ENCODE measurements at regions not wholly inside any gene's neighbourhood (a gene's known extent, or its start where the extent isn't known, plus 50 kb on each side); places are given as distances from the start of the nearest gene placed in this dataset.

- Histone ChIP-seq H3K9ac (ENCODE audit: low read length) (no peak overlapping the region), H3K27ac (ENCODE audit: low read depth, low read length) (no peak overlapping the region), H3K36me3 (ENCODE audit: control insufficient read depth, insufficient read depth, low read length) (no peaks in the 10 kb centered on the region), H3K9me3 (ENCODE audit: control insufficient read depth, insufficient read depth, low read depth, low read length) (no peaks in the 10 kb centered on the region), H3K27me3 (ENCODE audit: control insufficient read depth, insufficient read depth, low read length) (no peaks in the 10 kb centered on the region), H3K4me1 (ENCODE audit: control insufficient read depth, insufficient read depth, low read length) (peaks cover 7% of the 10 kb centered on the region), H3K4me3 (ENCODE audit: low read depth, low read length) (no peak overlapping the region)
These were observed 800.0 kb upstream of the LUZP2 start for GRCh38 chr11:23696688-23697415.

- no peaks in the 10 kb centered on the region for H3K9me3 ChIP-seq (ENCODE audit: control insufficient read depth, insufficient read depth, low read depth, low read length)
- H3K9ac ChIP-seq (ENCODE audit: low read length), result no peak overlapping the region
- H3K27me3 ChIP-seq (ENCODE audit: control insufficient read depth, insufficient read depth, low read length), result no peaks in the 10 kb centered on the region
- no peaks in the 10 kb centered on the region for H3K36me3 ChIP-seq (ENCODE audit: control insufficient read depth, insufficient read depth, low read length)
- no peaks in the 10 kb centered on the region for H3K4me1 ChIP-seq (ENCODE audit: control insufficient read depth, insufficient read depth, low read length)
- no peak overlapping the region for H3K4me3 ChIP-seq (ENCODE audit: low read depth, low read length)
- no peak overlapping the region for H3K27ac ChIP-seq (ENCODE audit: low read depth, low read length)
These were observed 792.7 kb upstream of the LUZP2 start for GRCh38 chr11:23704183-23704582.

- Histone ChIP-seq H3K4me3 (ENCODE audit: low read depth, low read length) (no peak overlapping the region), H3K36me3 (ENCODE audit: control insufficient read depth, insufficient read depth, low read length) (no peaks in the 10 kb centered on the region)
These were observed 784.9 kb upstream of the LUZP2 start for GRCh38 chr11:23711981-23712380.

GRCh38 chr11:23719016-23719415, 777.8 kb upstream of the LUZP2 start:
- Histone ChIP-seq H3K9ac (ENCODE audit: low read length) (no peak overlapping the region), H3K4me3 (ENCODE audit: low read depth, low read length) (no peak overlapping the region), H3K9me3 (ENCODE audit: control insufficient read depth, insufficient read depth, low read depth, low read length) (peaks cover 19% of the 10 kb centered on the region), H3K27me3 (ENCODE audit: control insufficient read depth, insufficient read depth, low read length) (no peaks in the 10 kb centered on the region), H3K27ac (ENCODE audit: low read depth, low read length) (no peak overlapping the region), H3K36me3 (ENCODE audit: control insufficient read depth, insufficient read depth, low read length) (no peaks in the 10 kb centered on the region), H3K4me1 (ENCODE audit: control insufficient read depth, insufficient read depth, low read length) (no peaks in the 10 kb centered on the region)

More at GRCh38 chr11:23711981-23712380, 784.9 kb upstream of the LUZP2 start:
- Histone ChIP-seq H3K4me1 (ENCODE audit: control insufficient read depth, insufficient read depth, low read length) (no peaks in the 10 kb centered on the region), H3K27ac (ENCODE audit: low read depth, low read length) (no peak overlapping the region), H3K27me3 (ENCODE audit: control insufficient read depth, insufficient read depth, low read length) (no peaks in the 10 kb centered on the region), H3K9me3 (ENCODE audit: control insufficient read depth, insufficient read depth, low read depth, low read length) (peaks cover 8% of the 10 kb centered on the region; the same call in 1 of the 2 replicates), H3K9ac (ENCODE audit: low read length) (no peak overlapping the region)

- H3K9me3 ChIP-seq (ENCODE audit: control insufficient read depth, insufficient read depth, low read depth, low read length), result no peaks in the 10 kb centered on the region
- peaks cover 5% of the 10 kb centered on the region; the same call in 1 of the 2 replicates for H3K4me1 ChIP-seq (ENCODE audit: control insufficient read depth, insufficient read depth, low read length)
- no peaks in the 10 kb centered on the region for H3K27me3 ChIP-seq (ENCODE audit: control insufficient read depth, insufficient read depth, low read length)
- H3K9ac ChIP-seq (ENCODE audit: low read length), result no peak overlapping the region
- no peaks in the 10 kb centered on the region for H3K36me3 ChIP-seq (ENCODE audit: control insufficient read depth, insufficient read depth, low read length)
- H3K4me3 ChIP-seq (ENCODE audit: low read depth, low read length), result no peak overlapping the region
- H3K27ac ChIP-seq (ENCODE audit: low read depth, low read length), result no peak overlapping the region
These were observed 773.0 kb upstream of the LUZP2 start for GRCh38 chr11:23723861-23724260.

GRCh38 chr11:23725752-23726151, 771.1 kb upstream of the LUZP2 start:
- Histone ChIP-seq H3K27ac (ENCODE audit: low read depth, low read length) (no peak overlapping the region), H3K27me3 (ENCODE audit: control insufficient read depth, insufficient read depth, low read length) (no peaks in the 10 kb centered on the region), H3K36me3 (ENCODE audit: control insufficient read depth, insufficient read depth, low read length) (no peaks in the 10 kb centered on the region), H3K4me1 (ENCODE audit: control insufficient read depth, insufficient read depth, low read length) (peaks cover 5% of the 10 kb centered on the region; the same call in 1 of the 2 replicates), H3K9ac (ENCODE audit: low read length) (no peak overlapping the region), H3K4me3 (ENCODE audit: low read depth, low read length) (no peak overlapping the region), H3K9me3 (ENCODE audit: control insufficient read depth, insufficient read depth, low read depth, low read length) (no peaks in the 10 kb centered on the region)

- Histone ChIP-seq H3K4me3 (ENCODE audit: low read depth, low read length) (no peak overlapping the region), H3K36me3 (ENCODE audit: control insufficient read depth, insufficient read depth, low read length) (no peaks in the 10 kb centered on the region), H3K4me1 (ENCODE audit: control insufficient read depth, insufficient read depth, low read length) (peaks cover 5% of the 10 kb centered on the region; the same call in 1 of the 2 replicates), H3K9me3 (ENCODE audit: control insufficient read depth, insufficient read depth, low read depth, low read length) (no peaks in the 10 kb centered on the region), H3K9ac (ENCODE audit: low read length) (no peak overlapping the region), H3K27me3 (ENCODE audit: control insufficient read depth, insufficient read depth, low read length) (no peaks in the 10 kb centered on the region), H3K27ac (ENCODE audit: low read depth, low read length) (no peak overlapping the region)
These were observed 769.5 kb upstream of the LUZP2 start for GRCh38 chr11:23727387-23727786.

GRCh38 chr11:23727794-23728193, 769.1 kb upstream of the LUZP2 start:
- Histone ChIP-seq H3K9me3 (ENCODE audit: control insufficient read depth, insufficient read depth, low read depth, low read length) (no peaks in the 10 kb centered on the region), H3K9ac (ENCODE audit: low read length) (no peak overlapping the region), H3K27me3 (ENCODE audit: control insufficient read depth, insufficient read depth, low read length) (no peaks in the 10 kb centered on the region), H3K4me1 (ENCODE audit: control insufficient read depth, insufficient read depth, low read length) (peaks cover 5% of the 10 kb centered on the region; the same call in 1 of the 2 replicates), H3K27ac (ENCODE audit: low read depth, low read length) (no peak overlapping the region), H3K4me3 (ENCODE audit: low read depth, low read length) (no peak overlapping the region), H3K36me3 (ENCODE audit: control insufficient read depth, insufficient read depth, low read length) (no peaks in the 10 kb centered on the region)

GRCh38 chr11:23729088-23729487, 767.8 kb upstream of the LUZP2 start:
- Histone ChIP-seq H3K9me3 (ENCODE audit: control insufficient read depth, insufficient read depth, low read depth, low read length) (no peaks in the 10 kb centered on the region), H3K36me3 (ENCODE audit: control insufficient read depth, insufficient read depth, low read length) (no peaks in the 10 kb centered on the region), H3K9ac (ENCODE audit: low read length) (no peak overlapping the region), H3K27me3 (ENCODE audit: control insufficient read depth, insufficient read depth, low read length) (no peaks in the 10 kb centered on the region), H3K4me3 (ENCODE audit: low read depth, low read length) (no peak overlapping the region), H3K27ac (ENCODE audit: low read depth, low read length) (no peak overlapping the region), H3K4me1 (ENCODE audit: control insufficient read depth, insufficient read depth, low read length) (peaks cover 5% of the 10 kb centered on the region; the same call in 1 of the 2 replicates)

- H3K27ac ChIP-seq (ENCODE audit: low read depth, low read length), result no peak overlapping the region
- H3K9ac ChIP-seq (ENCODE audit: low read length), result no peak overlapping the region
- H3K4me1 ChIP-seq (ENCODE audit: control insufficient read depth, insufficient read depth, low read length), result peaks cover 5% of the 10 kb centered on the region; the same call in 1 of the 2 replicates
- no peaks in the 10 kb centered on the region for H3K36me3 ChIP-seq (ENCODE audit: control insufficient read depth, insufficient read depth, low read length)
- no peaks in the 10 kb centered on the region for H3K9me3 ChIP-seq (ENCODE audit: control insufficient read depth, insufficient read depth, low read depth, low read length)
- no peak overlapping the region for H3K4me3 ChIP-seq (ENCODE audit: low read depth, low read length)
- H3K27me3 ChIP-seq (ENCODE audit: control insufficient read depth, insufficient read depth, low read length), result no peaks in the 10 kb centered on the region
These were observed 766.4 kb upstream of the LUZP2 start for GRCh38 chr11:23730307-23730998.

- Histone ChIP-seq H3K27ac (ENCODE audit: low read depth, low read length) (no peak overlapping the region), H3K9me3 (ENCODE audit: control insufficient read depth, insufficient read depth, low read depth, low read length) (no peaks in the 10 kb centered on the region), H3K4me3 (ENCODE audit: low read depth, low read length) (no peak overlapping the region), H3K9ac (ENCODE audit: low read length) (no peak overlapping the region), H3K4me1 (ENCODE audit: control insufficient read depth, insufficient read depth, low read length) (peaks cover 5% of the 10 kb centered on the region; the same call in 1 of the 2 replicates), H3K36me3 (ENCODE audit: control insufficient read depth, insufficient read depth, low read length) (no peaks in the 10 kb centered on the region), H3K27me3 (ENCODE audit: control insufficient read depth, insufficient read depth, low read length) (no peaks in the 10 kb centered on the region)
These were observed 764.8 kb upstream of the LUZP2 start for GRCh38 chr11:23732026-23732425.

Measured in HUES6 (cell line).